Neural progenitor cell (in vitro differentiated cells): ENCODE measurements at regions not wholly inside any gene's neighbourhood (a gene's known extent, or its start where the extent isn't known, plus 50 kb on each side); places are given as distances from the start of the nearest gene placed in this dataset.

Experiments
- DNase-seq: peaks from one replicate; pipeline ENCODE4 v3.0.0-alpha.2; 2016; ENCODE audit warnings: low spot score
- H2AFZ ChIP-seq: fragments of 200-600 bp; sonication (generic); replicated peaks from 2 replicates; pipeline ENCODE4 v1.6.1; 2016; ENCODE audit warnings: antibody characterized with exemption
- H3F3A ChIP-seq: fragments of 200-600 bp; sonication (generic); 2 replicates; pipeline ENCODE4 v1.6.1; 2016; ENCODE audit warnings: antibody characterized with exemption, low read depth
- H3K27ac ChIP-seq: fragments of 200-600 bp; sonication (generic); 2 replicates; pipeline ENCODE4 v1.5.1; 2016; ENCODE audit warnings: mild to moderate bottlenecking
- H3K27me3 ChIP-seq: fragments of 200-600 bp; sonication (generic); 2 replicates; pipeline ENCODE4 v1.6.1; 2016; ENCODE audit warnings: mild to moderate bottlenecking, moderate library complexity
- H3K36me3 ChIP-seq: fragments of 200-600 bp; sonication (generic); 2 replicates; pipeline ENCODE4 v1.5.1; 2016
- H3K4me1 ChIP-seq: fragments of 200-600 bp; sonication (generic); 2 replicates; pipeline ENCODE4 v1.6.1; 2016; ENCODE audit warnings: mixed run types
- H3K4me2 ChIP-seq: fragments of 200-600 bp; sonication (generic); 2 replicates; pipeline ENCODE4 v1.6.1; 2016
- H3K4me3 ChIP-seq: fragments of 200-600 bp; sonication (generic); 2 replicates; pipeline ENCODE4 v1.5.1; 2016
- H3K79me2 ChIP-seq: fragments of 200-600 bp; sonication (generic); 2 replicates; pipeline ENCODE4 v1.6.1; 2016; ENCODE audit warnings: low read depth
- H3K9ac ChIP-seq: fragments of 200-600 bp; sonication (generic); 2 replicates; pipeline ENCODE4 v1.6.1; 2016
- H3K9me3 ChIP-seq: fragments of 200-600 bp; sonication (generic); 2 replicates; pipeline ENCODE4 v1.5.1; 2016; ENCODE audit warnings: low read depth
- H4K20me1 ChIP-seq: fragments of 200-600 bp; sonication (generic); 2 replicates; pipeline ENCODE4 v1.6.1; 2016; ENCODE audit warnings: low read depth
- H3K27ac Mint-ChIP-seq: 3 replicates; pipeline ENCODE4 v1.8.0; 2021; ENCODE audit warnings: mixed read lengths
- H3K27me3 Mint-ChIP-seq: 2 replicates; pipeline ENCODE4 v1.8.0; 2022; ENCODE audit warnings: low read depth, mild to moderate bottlenecking, inconsistent platforms, moderate library complexity, mixed read lengths; ENCODE audit not compliant: insufficient read depth
- H3K36me3 Mint-ChIP-seq: 3 replicates; pipeline ENCODE4 v1.8.0; 2021; ENCODE audit warnings: mixed read lengths
- H3K4me1 Mint-ChIP-seq: 3 replicates; pipeline ENCODE4 v1.8.0; 2021; ENCODE audit warnings: mixed read lengths
- H3K4me3 Mint-ChIP-seq: 3 replicates; pipeline ENCODE4 v1.8.0; 2021; ENCODE audit warnings: mild to moderate bottlenecking, moderate library complexity, mixed read lengths
- H3K9me3 Mint-ChIP-seq: 3 replicates; pipeline ENCODE4 v1.8.0; 2020; ENCODE audit warnings: mixed read lengths
- CTCF ChIP-seq: fragments of 200-600 bp; sonication (generic); IDR thresholded peaks from 2 replicates; pipeline ENCODE4 v1.5.1; 2017; ENCODE audit warnings: antibody characterized with exemption, mild to moderate bottlenecking
- EZH2 ChIP-seq: fragments of 200-600 bp; sonication (generic); IDR thresholded peaks from 2 replicates; pipeline ENCODE4 v1.6.1; 2017; ENCODE audit warnings: antibody characterized with exemption, mild to moderate bottlenecking, moderate library complexity
- EZH2phosphoT487 ChIP-seq: fragments of 200-600 bp; sonication (generic); IDR thresholded peaks from 2 replicates; pipeline ENCODE4 v1.6.1; 2017; ENCODE audit warnings: antibody characterized with exemption

- H3K4me3 ChIP-seq = no peak overlapping the region
- no peak for TF ChIP-seq EZH2phosphoT487
- no peak for TF ChIP-seq EZH2
- no peak for TF ChIP-seq CTCF
- H3K4me3 Mint-ChIP-seq = no peak overlapping the region
- no peak overlapping the region for H3K27ac ChIP-seq
- H3K4me2 ChIP-seq = no peak overlapping the region
- H3K4me1 Mint-ChIP-seq = peaks cover 6% of the 10 kb centered on the region
- H3K27ac Mint-ChIP-seq = no peak overlapping the region
- H3K9me3 ChIP-seq = no peaks in the 10 kb centered on the region
- H3K36me3 Mint-ChIP-seq = no peaks in the 10 kb centered on the region
- H3K4me1 ChIP-seq = no peaks in the 10 kb centered on the region
- H3K27me3 Mint-ChIP-seq = peaks cover 7% of the 10 kb centered on the region
- peaks cover 2% of the 10 kb centered on the region for H3K9me3 Mint-ChIP-seq
- H3K9ac ChIP-seq = no peak overlapping the region
- no peak for DNase-seq
- no peak overlapping the region for H2AFZ ChIP-seq
- H3K27me3 ChIP-seq = no peaks in the 10 kb centered on the region
- H4K20me1 ChIP-seq = no peaks in the 10 kb centered on the region
- no peaks in the 10 kb centered on the region for H3K79me2 ChIP-seq
- H3F3A ChIP-seq = no peaks in the 10 kb centered on the region
- no peaks in the 10 kb centered on the region for H3K36me3 ChIP-seq
These were observed 62.2 kb downstream of the FAM241B start for GRCh38 chr10:69692267-69692666.

DNA sequence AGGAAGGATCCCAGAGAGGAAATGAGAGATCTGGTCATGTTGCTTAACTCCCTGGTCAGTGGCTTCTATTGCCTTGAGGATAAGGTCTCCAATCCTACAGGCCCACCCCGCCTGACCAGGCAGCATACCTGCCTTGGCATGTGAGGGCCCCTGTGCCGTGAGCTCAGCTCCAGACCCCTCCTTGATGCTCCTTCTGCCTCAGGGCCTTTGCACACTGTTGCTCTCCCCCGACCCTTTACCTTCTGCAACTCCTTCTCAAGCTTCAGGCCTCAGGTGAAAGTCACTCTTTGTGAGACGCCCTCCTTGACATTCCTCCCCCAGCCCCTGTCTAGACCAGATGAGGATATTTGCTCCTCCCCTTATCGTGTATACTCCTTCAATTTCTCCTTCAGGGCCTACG, 62.8 kb downstream of the FAM241B start:
- Mint-ChIP-seq H3K27ac (no peak overlapping the region), H3K27me3 (peaks cover 5% of the 10 kb centered on the region), H3K4me3 (no peak overlapping the region), H3K4me1 (peaks cover 3% of the 10 kb centered on the region), H3K36me3 (no peaks in the 10 kb centered on the region), H3K9me3 (peaks cover 2% of the 10 kb centered on the region)
- no peak for TF ChIP-seq EZH2phosphoT487
- no peak for TF ChIP-seq CTCF
- TF ChIP-seq EZH2 = no peak
- H3K4me2 ChIP-seq = no peak overlapping the region
- H3K36me3 ChIP-seq = no peaks in the 10 kb centered on the region
- DNase-seq = no peak
- H2AFZ ChIP-seq = no peak overlapping the region
- no peak overlapping the region for H3K27ac ChIP-seq
- no peaks in the 10 kb centered on the region for H3F3A ChIP-seq
- H3K4me1 ChIP-seq = no peaks in the 10 kb centered on the region
- H3K9me3 ChIP-seq = no peaks in the 10 kb centered on the region
- H3K4me3 ChIP-seq = no peak overlapping the region
- H3K79me2 ChIP-seq = no peaks in the 10 kb centered on the region
- no peak overlapping the region for H3K9ac ChIP-seq
- H4K20me1 ChIP-seq = no peaks in the 10 kb centered on the region
- no peaks in the 10 kb centered on the region for H3K27me3 ChIP-seq

DNA sequence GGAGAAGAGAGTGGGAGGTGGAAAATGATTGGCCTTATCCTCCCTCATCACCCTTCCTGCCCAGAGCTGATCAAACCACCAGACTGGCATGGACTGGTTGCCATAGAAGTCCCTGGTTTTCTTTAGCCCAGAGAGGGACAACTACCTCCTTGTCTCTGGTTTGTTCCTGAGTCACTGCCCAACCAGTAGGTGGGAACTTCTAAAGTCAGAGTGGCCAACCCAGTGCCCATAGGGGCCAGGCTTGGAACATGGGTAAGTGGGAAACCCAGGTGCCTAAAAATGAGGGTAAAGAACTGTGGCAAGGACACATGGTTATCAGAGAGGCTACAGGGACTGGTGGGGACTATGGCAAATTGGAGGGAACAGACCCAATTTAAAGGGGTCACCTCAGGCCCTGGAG, 63.8 kb downstream of the FAM241B start:
- Histone ChIP-seq H3K36me3 (no peaks in the 10 kb centered on the region), H3F3A (no peaks in the 10 kb centered on the region), H3K4me3 (no peak overlapping the region), H2AFZ (no peak overlapping the region), H3K9me3 (no peaks in the 10 kb centered on the region), H3K4me2 (no peak overlapping the region), H4K20me1 (no peaks in the 10 kb centered on the region), H3K79me2 (no peaks in the 10 kb centered on the region), H3K4me1 (no peaks in the 10 kb centered on the region), H3K27ac (no peak overlapping the region), H3K9ac (no peak overlapping the region), H3K27me3 (no peaks in the 10 kb centered on the region)
- Mint-ChIP-seq H3K36me3 (no peaks in the 10 kb centered on the region), H3K4me1 (no peaks in the 10 kb centered on the region), H3K27me3 (peaks cover 5% of the 10 kb centered on the region), H3K27ac (no peak overlapping the region), H3K4me3 (no peak overlapping the region), H3K9me3 (peaks cover under 1% of the 10 kb centered on the region)
- TF ChIP-seq CTCF = no peak
- no peak for TF ChIP-seq EZH2phosphoT487
- no peak for TF ChIP-seq EZH2
- DNase-seq = no peak
